Smooth muscle cell (in vitro differentiated cells): ENCODE measurements at regions not wholly inside any gene's neighbourhood (a gene's known extent, or its start where the extent isn't known, plus 50 kb on each side); places are given as distances from the start of the nearest gene placed in this dataset.
A peak's percentile ranks its signal among the peaks of the same experiment; 100 is the strongest.

Experiments used
- DNase-seq: peaks from one replicate; lab custom pipeline; 2025; ENCODE audit not compliant: unreplicated experiment; lab: John Stamatoyannopoulos, UW
- H2AFZ ChIP-seq: fragments of 200-600 bp; sonication (generic); 2 replicates; pipeline ENCODE4 v1.6.0; 2016; ENCODE audit warnings: antibody characterized with exemption, low read depth, mild to moderate bottlenecking
- H3F3A ChIP-seq: fragments of 200-600 bp; sonication (generic); 2 replicates; pipeline ENCODE4 v1.6.0; 2017; ENCODE audit warnings: antibody characterized with exemption, low read depth
- H3K27ac ChIP-seq: fragments of 200-600 bp; sonication (generic); 2 replicates; pipeline ENCODE4 v1.5.1; 2016; ENCODE audit warnings: low read depth, mild to moderate bottlenecking
- H3K27me3 ChIP-seq: fragments of 200-600 bp; sonication (generic); 2 replicates; pipeline ENCODE4 v1.6.1; 2016; ENCODE audit warnings: low read depth, mild to moderate bottlenecking
- H3K36me3 ChIP-seq: fragments of 200-600 bp; sonication (generic); 2 replicates; pipeline ENCODE4 v1.5.1; 2016; ENCODE audit warnings: low read depth
- H3K4me1 ChIP-seq: fragments of 200-600 bp; sonication (generic); 2 replicates; pipeline ENCODE4 v1.5.1; 2016; ENCODE audit warnings: low read depth
- H3K4me2 ChIP-seq: fragments of 200-600 bp; sonication (generic); 2 replicates; pipeline ENCODE4 v1.6.0; 2016; ENCODE audit warnings: mild to moderate bottlenecking
- H3K4me3 ChIP-seq: fragments of 200-600 bp; sonication (generic); 2 replicates; pipeline ENCODE4 v1.5.1; 2016; ENCODE audit warnings: mild to moderate bottlenecking
- H3K79me2 ChIP-seq: fragments of 200-600 bp; sonication (generic); 2 replicates; pipeline ENCODE4 v1.6.0; 2016; ENCODE audit warnings: low read depth, mild to moderate bottlenecking
- H3K9ac ChIP-seq: fragments of 200-600 bp; sonication (generic); 2 replicates; pipeline ENCODE4 v1.6.0; 2016; ENCODE audit warnings: low read depth
- H3K9me3 ChIP-seq: fragments of 200-600 bp; sonication (generic); replicated peaks from 2 replicates; pipeline ENCODE4 v1.5.1; 2016; ENCODE audit warnings: low read depth
- H4K20me1 ChIP-seq: fragments of 200-600 bp; sonication (generic); 2 replicates; pipeline ENCODE4 v1.6.0; 2016; ENCODE audit warnings: low read depth
- WGBS: methylation state at CpG from one replicate; pipeline ENCODE4 v1.1.7; 2016; ENCODE audit warnings: low lambda C conversion rate; 5-methylcytosine and 5-hydroxymethylcytosine counted together
- TF ChIP-seq, protein P1 (sequence below): fragments of 200-600 bp; sonication (generic); IDR thresholded peaks from 2 replicates; pipeline ENCODE4 v1.5.1; 2017; ENCODE audit warnings: borderline replicate concordance, mild to moderate bottlenecking, antibody characterized with exemption; ENCODE audit not compliant: insufficient read depth, poor library complexity, severe bottlenecking

DNA sequence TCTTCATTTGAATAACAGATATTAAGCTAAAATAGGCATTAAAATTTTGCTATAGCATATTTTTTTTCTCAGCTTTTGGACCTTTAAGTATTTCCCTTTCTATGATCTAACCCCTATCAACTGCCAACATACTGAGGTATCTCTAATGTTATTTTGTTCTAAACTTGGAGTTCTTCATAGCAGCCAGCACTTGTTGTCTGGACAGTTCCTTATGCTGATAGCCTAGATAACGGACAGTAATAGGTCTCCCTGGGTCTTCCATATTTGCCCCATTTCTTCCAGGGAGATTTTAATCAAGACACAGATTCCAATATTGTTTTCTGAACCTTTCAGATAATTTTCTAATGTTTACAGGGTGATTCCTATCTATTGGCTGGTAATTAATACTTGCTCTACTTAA, 475.8 kb upstream of the MAP2 start:
- Histone ChIP-seq H4K20me1 (no peaks in the 10 kb centered on the region), H3K36me3 (no peaks in the 10 kb centered on the region), H3K4me2 (no peak overlapping the region), H3K9me3 (no peaks in the 10 kb centered on the region), H3K9ac (no peak overlapping the region), H3K4me3 (no peak overlapping the region), H3K4me1 (no peaks in the 10 kb centered on the region), H3K79me2 (no peaks in the 10 kb centered on the region), H2AFZ (no peak overlapping the region), H3K27ac (no peak overlapping the region), H3F3A (no peaks in the 10 kb centered on the region), H3K27me3 (no peaks in the 10 kb centered on the region)
- no peak for DNase-seq
- TF ChIP-seq, protein P1, sequence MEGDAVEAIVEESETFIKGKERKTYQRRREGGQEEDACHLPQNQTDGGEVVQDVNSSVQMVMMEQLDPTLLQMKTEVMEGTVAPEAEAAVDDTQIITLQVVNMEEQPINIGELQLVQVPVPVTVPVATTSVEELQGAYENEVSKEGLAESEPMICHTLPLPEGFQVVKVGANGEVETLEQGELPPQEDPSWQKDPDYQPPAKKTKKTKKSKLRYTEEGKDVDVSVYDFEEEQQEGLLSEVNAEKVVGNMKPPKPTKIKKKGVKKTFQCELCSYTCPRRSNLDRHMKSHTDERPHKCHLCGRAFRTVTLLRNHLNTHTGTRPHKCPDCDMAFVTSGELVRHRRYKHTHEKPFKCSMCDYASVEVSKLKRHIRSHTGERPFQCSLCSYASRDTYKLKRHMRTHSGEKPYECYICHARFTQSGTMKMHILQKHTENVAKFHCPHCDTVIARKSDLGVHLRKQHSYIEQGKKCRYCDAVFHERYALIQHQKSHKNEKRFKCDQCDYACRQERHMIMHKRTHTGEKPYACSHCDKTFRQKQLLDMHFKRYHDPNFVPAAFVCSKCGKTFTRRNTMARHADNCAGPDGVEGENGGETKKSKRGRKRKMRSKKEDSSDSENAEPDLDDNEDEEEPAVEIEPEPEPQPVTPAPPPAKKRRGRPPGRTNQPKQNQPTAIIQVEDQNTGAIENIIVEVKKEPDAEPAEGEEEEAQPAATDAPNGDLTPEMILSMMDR = no peak
- WGBS = 76% methylated on average over 1 of the region's 1 CpG

DNA sequence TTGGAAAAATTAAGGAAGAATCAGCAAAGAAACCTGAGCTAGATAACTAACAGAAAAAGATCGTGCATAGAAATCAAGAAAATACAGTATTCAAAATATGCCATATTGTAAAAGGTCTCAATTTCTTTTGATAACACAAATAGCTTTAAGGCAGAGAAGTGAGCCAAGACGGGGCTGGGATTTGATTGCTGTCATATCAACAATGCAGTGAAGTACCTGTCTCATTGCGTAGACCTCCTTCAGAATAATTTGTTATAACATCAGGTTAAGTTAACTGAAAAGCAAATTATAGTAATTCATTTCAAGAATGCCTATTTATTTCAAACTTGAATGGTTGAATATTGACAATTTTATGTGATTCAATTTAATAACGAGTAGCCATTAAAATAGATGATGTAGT, 453.8 kb upstream of the MAP2 start:
- Histone ChIP-seq H4K20me1 (no peaks in the 10 kb centered on the region), H3K4me3 (no peak overlapping the region), H3K9me3 (no peaks in the 10 kb centered on the region), H3K4me1 (no peaks in the 10 kb centered on the region), H3K79me2 (no peaks in the 10 kb centered on the region), H3K27ac (no peak overlapping the region), H3F3A (no peaks in the 10 kb centered on the region), H3K27me3 (no peaks in the 10 kb centered on the region), H2AFZ (no peak overlapping the region), H3K9ac (no peak overlapping the region), H3K36me3 (no peaks in the 10 kb centered on the region), H3K4me2 (no peak overlapping the region)
- WGBS = 90% methylated on average over 4 of the region's 4 CpGs
- DNase-seq = no peak
- TF ChIP-seq, protein P1 = no peak

DNA sequence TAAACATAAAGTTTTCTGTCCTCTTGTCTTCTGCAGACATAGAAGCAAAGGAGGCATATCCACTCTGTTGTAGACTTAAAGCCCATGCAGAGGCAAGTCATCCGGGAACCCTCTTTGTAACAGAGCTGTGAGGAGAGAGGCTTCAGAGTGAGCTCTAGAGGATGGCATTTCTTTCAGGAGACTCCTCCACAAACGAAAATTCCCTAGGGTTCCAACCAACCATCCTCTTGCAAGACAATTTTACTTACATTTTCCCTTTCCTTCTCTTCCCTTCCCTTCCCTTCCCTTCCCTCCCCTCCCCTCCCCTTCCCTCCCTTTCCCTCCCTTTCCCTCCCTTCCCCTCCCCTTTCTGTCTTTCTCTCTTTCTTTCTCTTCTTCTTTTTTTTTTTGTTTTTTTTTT, 446.3 kb upstream of the MAP2 start:
- Histone ChIP-seq H4K20me1 (no peaks in the 10 kb centered on the region), H3K9me3 (no peaks in the 10 kb centered on the region), H3K4me3 (no peak overlapping the region), H3K27me3 (no peaks in the 10 kb centered on the region), H3K4me1 (no peaks in the 10 kb centered on the region), H3K36me3 (no peaks in the 10 kb centered on the region), H3K9ac (no peak overlapping the region), H3F3A (no peaks in the 10 kb centered on the region), H3K27ac (no peak overlapping the region), H3K79me2 (no peaks in the 10 kb centered on the region), H3K4me2 (no peak overlapping the region), H2AFZ (no peak overlapping the region)
- whole genome bisulfite sequencing = 68% methylated on average over 2 of the region's 2 CpGs
- TF ChIP-seq, protein P1 = no peak
- no peak for DNase-seq

DNA sequence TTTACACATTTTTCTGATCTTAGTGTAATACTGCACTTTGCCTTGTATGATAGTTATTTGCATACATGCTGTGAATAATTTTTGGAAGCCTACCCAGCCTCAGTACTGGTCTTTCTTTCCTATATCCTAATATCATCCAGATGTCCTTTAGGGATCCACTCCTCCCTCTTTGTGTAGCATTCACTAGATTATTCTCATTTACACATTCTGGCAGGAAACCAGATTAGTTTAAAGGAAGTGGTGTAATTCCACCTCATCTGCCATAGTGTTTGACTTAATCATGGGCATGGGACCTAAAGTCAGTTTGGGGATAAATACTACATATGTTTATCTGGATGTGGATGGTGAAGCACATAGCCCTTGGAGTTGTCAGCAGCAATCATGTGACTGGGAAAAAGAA, 444.9 kb upstream of the MAP2 start:
- H3K36me3 ChIP-seq = no peaks in the 10 kb centered on the region
- no peak overlapping the region for H3K4me2 ChIP-seq
- no peak overlapping the region for H3K27ac ChIP-seq
- no peaks in the 10 kb centered on the region for H3K79me2 ChIP-seq
- no peaks in the 10 kb centered on the region for H3K4me1 ChIP-seq
- no peaks in the 10 kb centered on the region for H3K27me3 ChIP-seq
- peak overlapping the region; percentile 25 for H2AFZ ChIP-seq
- no peak for DNase-seq
- H3K9ac ChIP-seq = no peak overlapping the region
- H3K4me3 ChIP-seq = no peak overlapping the region
- H4K20me1 ChIP-seq = no peaks in the 10 kb centered on the region
- no peaks in the 10 kb centered on the region for H3F3A ChIP-seq
- TF ChIP-seq, protein P1 = no peak
- no peaks in the 10 kb centered on the region for H3K9me3 ChIP-seq
